GM06990 (cell line): ENCODE measurements at regions not wholly inside any gene's neighbourhood (a gene's known extent, or its start where the extent isn't known, plus 50 kb on each side); places are given as distances from the start of the nearest gene placed in this dataset.

Experiments
- DNase-seq: peaks from one replicate; pipeline ENCODE4 v3.0.0-alpha.2; 2011; ENCODE audit not compliant: insufficient read length; ENCODE audit errors: extremely low read depth
- H3K27me3 ChIP-seq: replicated peaks from 2 replicates; pipeline ENCODE4 v1.6.0; 2011; ENCODE audit warnings: low read length; ENCODE audit not compliant: control insufficient read depth, insufficient read depth
- H3K36me3 ChIP-seq: 2 replicates; pipeline ENCODE4 v1.5.1; 2011; ENCODE audit warnings: low read length; ENCODE audit not compliant: control insufficient read depth, insufficient read depth
- H3K4me3 ChIP-seq: replicated peaks from 2 replicates; pipeline ENCODE4 v1.5.1; 2011; ENCODE audit warnings: low read depth, mild to moderate bottlenecking, control low read depth, low read length
- CTCF ChIP-seq: IDR thresholded peaks from 2 replicates; pipeline ENCODE4 v1.5.1; 2011; ENCODE audit warnings: low read length, control low read depth, mild to moderate bottlenecking, inconsistent platforms; ENCODE audit not compliant: insufficient read depth, poor library complexity, severe bottlenecking

GRCh38 chr6:135658481-135658880 lies 160.9 kb upstream of the AHI1 start:
- Histone ChIP-seq H3K4me3 (no peak overlapping the region), H3K36me3 (no peaks in the 10 kb centered on the region), H3K27me3 (no peaks in the 10 kb centered on the region)
- no peak for TF ChIP-seq CTCF
- no peak for DNase-seq

GRCh38 chr6:135658916-135659315 lies 161.4 kb upstream of the AHI1 start:
- Histone ChIP-seq H3K4me3 (no peak overlapping the region), H3K36me3 (no peaks in the 10 kb centered on the region), H3K27me3 (no peaks in the 10 kb centered on the region)
- DNase-seq, result no peak
- no peak for TF ChIP-seq CTCF

- H3K27me3 ChIP-seq, result no peaks in the 10 kb centered on the region
- TF ChIP-seq CTCF, result no peak
- no peak for DNase-seq
Observed at GRCh38 chr6:135664527-135664926, 167.0 kb upstream of the AHI1 start.

GRCh38 chr6:135665935-135666334 lies 168.4 kb upstream of the AHI1 start:
- DNase-seq, result no peak
- Histone ChIP-seq H3K36me3 (no peaks in the 10 kb centered on the region), H3K4me3 (no peak overlapping the region), H3K27me3 (no peaks in the 10 kb centered on the region)
- no peak for TF ChIP-seq CTCF

More at GRCh38 chr6:135664527-135664926, 167.0 kb upstream of the AHI1 start:
- H3K36me3 ChIP-seq, result no peaks in the 10 kb centered on the region
- H3K4me3 ChIP-seq, result no peak overlapping the region

- H3K4me3 ChIP-seq, result no peak overlapping the region
- H3K36me3 ChIP-seq, result no peaks in the 10 kb centered on the region
- TF ChIP-seq CTCF, result no peak
- DNase-seq, result no peak
- H3K27me3 ChIP-seq, result no peaks in the 10 kb centered on the region
Observed at GRCh38 chr6:135667691-135668455, 170.3 kb upstream of the AHI1 start.
